Dermis blood vessel endothelial cell (primary cell): ENCODE measurements at regions not wholly inside any gene's neighbourhood (a gene's known extent, or its start where the extent isn't known, plus 50 kb on each side); places are given as distances from the start of the nearest gene placed in this dataset.

Source experiments
- DNase-seq: peaks from one replicate; pipeline ENCODE4 v3.0.0; 2010

DNA sequence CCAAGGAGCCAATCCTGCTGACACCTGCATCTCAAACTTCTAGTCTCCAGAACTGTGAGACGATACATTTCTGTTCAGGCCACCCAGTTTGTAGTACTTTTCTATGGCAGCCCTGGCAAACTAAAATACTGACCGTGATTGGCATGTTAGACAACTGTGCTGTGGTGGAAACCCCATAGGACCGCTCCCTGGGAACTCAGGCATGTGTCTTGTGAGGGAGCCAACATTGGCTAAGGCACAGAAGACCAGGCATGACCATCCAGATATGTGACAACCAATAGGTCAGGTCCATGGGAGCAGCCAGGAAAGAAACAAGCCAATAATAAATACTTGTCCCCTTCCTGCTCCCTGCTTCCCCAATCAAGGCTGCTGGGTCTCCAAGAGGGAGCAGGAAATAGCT, 101.4 kb upstream of the MPDZ start:
- no peak for DNase-seq

DNA sequence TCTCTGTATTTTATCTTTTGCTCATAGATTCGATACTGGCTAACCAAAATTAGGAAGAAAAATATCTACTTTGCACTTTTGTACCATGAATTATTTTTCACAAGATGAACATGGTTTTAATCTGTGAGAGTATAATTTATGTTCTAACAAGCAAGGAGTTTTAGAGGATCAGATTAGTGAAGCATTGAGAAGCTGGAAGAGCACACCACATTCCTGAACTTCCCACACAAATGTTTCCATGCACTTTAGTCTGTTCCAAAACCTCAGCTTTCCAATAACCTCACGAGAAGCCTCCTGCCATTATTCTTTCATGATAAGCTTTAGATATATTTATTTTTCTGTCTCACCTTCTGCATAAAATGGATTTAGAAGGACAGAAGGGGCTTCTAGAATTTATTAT, 98.7 kb upstream of the MPDZ start:
- no peak for DNase-seq

- DNase-seq = peak; percentile 13
These were observed 97.9 kb upstream of the MPDZ start for GRCh38 chr9:13377171-13377925.

- no peak for DNase-seq
These were observed 93.0 kb upstream of the MPDZ start for GRCh38 chr9:13372510-13372909.

DNA sequence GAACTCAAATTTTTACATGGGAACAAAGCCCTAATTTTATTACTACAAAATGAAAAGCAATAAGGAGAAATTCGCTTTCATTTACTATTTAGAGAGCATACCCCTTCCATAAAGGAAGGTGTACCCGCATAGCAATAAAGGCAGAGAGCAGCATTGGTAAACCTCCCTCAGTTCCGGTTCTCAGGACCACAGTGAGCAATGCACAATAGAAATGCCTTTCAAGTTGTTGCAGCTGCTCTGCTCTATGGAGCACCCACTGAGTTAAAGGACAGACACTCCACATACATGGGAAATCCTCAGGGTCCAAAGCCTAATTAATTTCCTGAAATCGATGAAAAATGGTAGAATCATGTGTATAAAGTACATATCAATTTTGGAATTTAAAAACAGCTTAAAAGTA, 89.9 kb upstream of the MPDZ start:
- DNase-seq = no peak

- no peak for DNase-seq
These were observed 88.3 kb upstream of the MPDZ start for GRCh38 chr9:13367784-13368183.

- no peak for DNase-seq
These were observed 84.9 kb upstream of the MPDZ start for GRCh38 chr9:13364271-13365000.

- no peak for DNase-seq
These were observed 81.6 kb upstream of the MPDZ start for GRCh38 chr9:13361076-13361475.

DNA sequence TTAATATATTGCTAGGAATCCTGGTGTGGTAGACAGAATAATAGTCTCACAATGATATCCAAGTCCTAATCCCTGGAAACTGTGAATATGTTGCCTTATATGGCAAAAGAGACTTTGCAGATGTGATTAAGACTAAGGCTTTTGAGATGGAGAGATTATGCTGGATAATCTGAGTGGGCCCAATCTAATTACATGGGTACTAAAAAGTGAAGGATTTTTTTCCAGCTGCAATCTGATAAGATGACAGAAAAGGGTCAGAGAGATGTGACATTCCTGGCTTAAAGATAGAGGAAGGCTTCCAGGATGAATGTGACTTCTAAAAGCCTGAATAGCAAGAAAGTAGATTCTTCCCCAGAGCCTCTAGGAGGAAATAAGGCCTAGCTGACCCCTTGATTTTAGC, 80.7 kb upstream of the MPDZ start:
- no peak for DNase-seq

DNA sequence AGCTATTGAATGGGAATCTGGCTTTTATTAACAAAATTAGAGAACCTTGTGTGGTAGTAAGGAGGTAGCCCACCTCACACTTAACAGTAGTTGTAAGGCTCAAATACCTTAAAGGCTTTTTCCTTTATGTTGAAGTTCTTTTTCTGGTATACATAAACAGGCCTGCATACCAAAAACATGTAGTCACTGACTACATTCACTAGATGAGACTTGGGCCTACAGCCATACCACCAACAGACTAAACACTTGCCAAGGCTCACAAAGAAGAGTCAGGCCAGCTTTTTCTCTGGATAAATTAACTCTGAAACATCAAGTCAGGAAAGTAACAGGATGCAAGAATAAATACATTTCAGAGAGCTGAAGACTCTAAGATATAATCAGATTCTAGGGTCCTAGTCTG, 78.6 kb upstream of the MPDZ start:
- DNase-seq = no peak

DNA sequence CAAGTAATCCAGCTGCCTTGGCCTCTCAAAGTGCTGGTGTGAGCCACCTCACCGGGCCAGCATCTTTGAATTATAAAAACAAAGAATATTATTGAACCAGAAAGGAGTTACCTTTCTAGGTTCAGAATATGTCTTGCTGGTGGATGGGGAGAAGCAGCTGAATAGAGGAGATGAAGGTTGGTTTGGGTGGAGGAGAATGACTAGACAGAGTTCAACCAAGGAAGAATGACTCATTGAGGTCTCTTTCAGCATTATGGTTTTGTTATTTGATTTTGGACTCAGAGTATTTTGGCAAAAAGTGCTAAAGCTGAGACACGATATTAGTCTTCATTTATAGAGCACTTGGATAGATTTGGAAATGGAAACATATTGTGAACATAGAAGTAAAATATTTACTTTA, 75.2 kb upstream of the MPDZ start:
- no peak for DNase-seq

DNA sequence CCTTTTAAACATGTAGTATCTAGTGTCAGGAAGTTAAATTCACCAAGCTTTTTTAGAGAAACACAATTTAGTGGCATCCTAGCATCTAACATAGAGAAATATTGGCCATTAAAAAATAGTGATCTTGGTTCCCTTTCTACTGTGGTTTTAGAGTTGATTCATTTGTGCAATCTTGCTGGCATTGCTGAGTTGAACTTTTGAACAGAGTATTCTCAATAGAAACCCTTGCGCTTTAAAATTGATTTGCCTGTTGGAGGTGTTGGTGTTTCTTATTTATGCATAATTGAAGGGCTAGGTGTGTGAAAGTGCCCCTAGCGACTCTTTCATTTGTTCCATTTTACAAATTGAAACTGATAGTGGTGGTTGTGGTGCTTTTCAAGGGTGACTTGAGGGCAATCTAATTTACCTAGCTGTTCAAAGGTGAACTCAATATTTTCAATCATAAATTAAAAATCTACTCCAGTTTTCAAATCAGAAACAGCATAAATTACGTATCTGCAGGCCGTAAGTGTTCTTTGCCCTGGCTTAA, 73.0 kb upstream of the MPDZ start:
- DNase-seq = no peak

- peak; percentile 82 for DNase-seq
These were observed 72.4 kb upstream of the MPDZ start for GRCh38 chr9:13351778-13352386.

DNA sequence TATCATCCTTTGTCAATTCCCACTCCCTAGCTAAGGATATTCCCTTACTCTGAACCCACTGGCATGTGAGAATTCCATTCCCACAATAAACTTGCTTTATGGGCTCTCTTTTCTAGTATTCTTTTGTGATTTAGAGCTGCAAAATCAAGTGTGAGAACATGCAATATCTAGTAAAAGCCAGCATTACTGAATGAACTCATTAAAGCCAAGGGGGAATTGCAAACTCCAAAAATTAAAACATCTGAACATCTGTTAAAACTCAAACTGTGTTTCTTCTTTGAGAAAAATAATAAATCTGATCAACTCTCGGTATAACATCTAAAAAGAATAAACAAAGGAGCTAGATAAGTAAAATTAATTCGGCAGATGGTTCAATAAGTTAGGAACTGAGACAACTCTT, 53.1 kb upstream of the MPDZ start:
- no peak for DNase-seq

GRCh38 chr9:13331320-13331719, 51.8 kb upstream of the MPDZ start:
- no peak for DNase-seq

GRCh38 chr9:13330396-13331004, 51.0 kb upstream of the MPDZ start:
- DNase-seq = peak; percentile 89
